ENCODE measurements at regions not wholly inside any gene's neighbourhood (a gene's known extent, or its start where the extent isn't known, plus 50 kb on each side); places are given as distances from the start of the nearest gene placed in this dataset.
"Not testable (repeated sequence)": the region's sequence is repeated elsewhere in the genome, so short reads cannot be mapped to it uniquely, and the experiment has no call there.

- TF ChIP-seq CTCF (IDR thresholded peaks at IDR 0.05); REST (IDR thresholded peaks at IDR 0.05; ENCODE audit: insufficient read depth in 1 of 2, low read depth in 2 of 2, low read length in 1 of 2); POLR2AphosphoS5 (IDR thresholded peaks at IDR 0.05; ENCODE audit: low read depth, low read length): not testable (repeated sequence)
Measured at GRCh38 chr21:27860314-27860955, 893.5 kb upstream of the ADAMTS5 start.
